Neural crest cell (in vitro differentiated cells): ENCODE measurements at regions not wholly inside any gene's neighbourhood (a gene's known extent, or its start where the extent isn't known, plus 50 kb on each side); places are given as distances from the start of the nearest gene placed in this dataset.

Source experiments
- DNase-seq: peaks from one replicate; pipeline ENCODE4 v3.0.0; 2021; ENCODE audit warnings: low read depth, mixed read lengths, low spot score
- H3K27ac Mint-ChIP-seq: one replicate; pipeline ENCODE4 v1.8.0; 2021; ENCODE audit warnings: mild to moderate bottlenecking, mixed read lengths; ENCODE audit not compliant: unreplicated experiment
- H3K27me3 Mint-ChIP-seq: 2 replicates; pipeline ENCODE4 v1.8.0; 2021; ENCODE audit warnings: low read depth, mild to moderate bottlenecking, mixed read lengths
- H3K36me3 Mint-ChIP-seq: 2 replicates; pipeline ENCODE4 v1.8.0; 2021; ENCODE audit warnings: low read depth, mild to moderate bottlenecking, mixed read lengths
- H3K4me1 Mint-ChIP-seq: 2 replicates; pipeline ENCODE4 v1.8.0; 2021; ENCODE audit warnings: mixed read lengths
- H3K4me3 Mint-ChIP-seq: one replicate; pipeline ENCODE4 v1.8.0; 2021; ENCODE audit warnings: mild to moderate bottlenecking, mixed read lengths
- H3K9me3 Mint-ChIP-seq: 2 replicates; pipeline ENCODE4 v1.8.0; 2021; ENCODE audit warnings: mixed read lengths
- CTCF ChIP-seq: fragments of 200-600 bp; sonication (generic); conservative IDR thresholded peaks from 2 replicates; pipeline ENCODE4 v1.5.0; 2021; ENCODE audit warnings: antibody characterized with exemption, mild to moderate bottlenecking

- no peaks in the 10 kb centered on the region for H3K27me3 Mint-ChIP-seq
- DNase-seq = no peak
- no peaks in the 10 kb centered on the region for H3K9me3 Mint-ChIP-seq
- H3K27ac Mint-ChIP-seq = no peak overlapping the region
- no peak for TF ChIP-seq CTCF
- peaks cover 6% of the 10 kb centered on the region for H3K4me1 Mint-ChIP-seq
- no peak overlapping the region for H3K4me3 Mint-ChIP-seq
- H3K36me3 Mint-ChIP-seq = no peaks in the 10 kb centered on the region
Observed at GRCh38 chr10:61304746-61305145, 148.4 kb downstream of the TMEM26 start.

GRCh38 chr10:61302124-61302523 lies 151.1 kb downstream of the TMEM26 start:
- DNase-seq = no peak
- no peak overlapping the region for H3K27ac Mint-ChIP-seq
- H3K4me3 Mint-ChIP-seq = no peak overlapping the region
- H3K9me3 Mint-ChIP-seq = peaks cover 7% of the 10 kb centered on the region
- TF ChIP-seq CTCF = no peak
- H3K36me3 Mint-ChIP-seq = peaks cover 3% of the 10 kb centered on the region
- peaks cover 6% of the 10 kb centered on the region for H3K4me1 Mint-ChIP-seq
- H3K27me3 Mint-ChIP-seq = no peaks in the 10 kb centered on the region

GRCh38 chr10:61301575-61301974 lies 151.6 kb downstream of the TMEM26 start:
- TF ChIP-seq CTCF = no peak
- Mint-ChIP-seq H3K9me3 (peaks cover 7% of the 10 kb centered on the region), H3K27me3 (no peaks in the 10 kb centered on the region), H3K36me3 (peaks cover 3% of the 10 kb centered on the region), H3K27ac (no peak overlapping the region), H3K4me3 (no peak overlapping the region), H3K4me1 (peaks cover 6% of the 10 kb centered on the region)
- DNase-seq = no peak

GRCh38 chr10:61299841-61300240 lies 153.3 kb downstream of the TMEM26 start:
- DNase-seq = no peak
- no peaks in the 10 kb centered on the region for H3K27me3 Mint-ChIP-seq
- no peak for TF ChIP-seq CTCF
- H3K4me3 Mint-ChIP-seq = no peak overlapping the region
- no peak overlapping the region for H3K27ac Mint-ChIP-seq
- H3K4me1 Mint-ChIP-seq = peaks cover 7% of the 10 kb centered on the region
- H3K36me3 Mint-ChIP-seq = peaks cover 3% of the 10 kb centered on the region
- peaks cover 7% of the 10 kb centered on the region for H3K9me3 Mint-ChIP-seq

GRCh38 chr10:61299156-61299555 lies 154.0 kb downstream of the TMEM26 start:
- H3K9me3 Mint-ChIP-seq = peaks cover 7% of the 10 kb centered on the region
- TF ChIP-seq CTCF = no peak
- H3K4me3 Mint-ChIP-seq = no peak overlapping the region
- no peak overlapping the region for H3K27ac Mint-ChIP-seq
- no peaks in the 10 kb centered on the region for H3K27me3 Mint-ChIP-seq
- H3K4me1 Mint-ChIP-seq = peaks cover 12% of the 10 kb centered on the region
- no peak for DNase-seq
- peaks cover 3% of the 10 kb centered on the region for H3K36me3 Mint-ChIP-seq

- H3K4me3 Mint-ChIP-seq = no peak overlapping the region
- TF ChIP-seq CTCF = no peak
- peaks cover 3% of the 10 kb centered on the region for H3K36me3 Mint-ChIP-seq
- H3K9me3 Mint-ChIP-seq = peaks cover 7% of the 10 kb centered on the region
- peaks cover 12% of the 10 kb centered on the region for H3K4me1 Mint-ChIP-seq
- H3K27ac Mint-ChIP-seq = no peak overlapping the region
- no peaks in the 10 kb centered on the region for H3K27me3 Mint-ChIP-seq
- DNase-seq = no peak
Observed at GRCh38 chr10:61298194-61298593, 155.0 kb downstream of the TMEM26 start.
